A673 (cell line): ENCODE measurements at regions not wholly inside any gene's neighbourhood (a gene's known extent, or its start where the extent isn't known, plus 50 kb on each side); places are given as distances from the start of the nearest gene placed in this dataset.

Experiments used
- BruUV-seq: library from RNA; stranded (reverse); fragments of 400-500 nt; replicated peaks from 2 replicates; lab custom pipeline; 2021; lab: Mats Ljungman, UMichigan
- CTCF ChIA-PET: fragments of 300-600 bp; sonication (Branson Sonifier 250); formaldehyde crosslinking; loops from one replicate; lab custom pipeline; 2022; ENCODE audit warnings: antibody characterized with exemption; lab: Charles Lee
- POLR2A ChIA-PET: fragments of 300-600 bp; sonication (Branson Sonifier 250); formaldehyde crosslinking; loops from one replicate; lab custom pipeline; 2022; ENCODE audit warnings: antibody characterized with exemption; ENCODE audit not compliant: low non-redundant PET; lab: Charles Lee
- DNase-seq: peaks from one replicate; pipeline ENCODE4 v3.0.0-alpha.2; 2015; ENCODE audit warnings: low spot score
- H3K27ac ChIP-seq: fragments of 200-600 bp; sonication (generic); 2 replicates; pipeline ENCODE4 v1.5.1; 2016; ENCODE audit warnings: mixed run types, low read depth, mild to moderate bottlenecking, mixed read lengths, antibody characterized with exemption, low read length; ENCODE audit not compliant: poor library complexity, severe bottlenecking
- H3K27me3 ChIP-seq: fragments of 200-600 bp; sonication (generic); replicated peaks from 2 replicates; pipeline ENCODE4 v1.6.1; 2017; ENCODE audit warnings: mixed run types, low read depth, mild to moderate bottlenecking, mixed read lengths, antibody characterized with exemption, low read length; ENCODE audit not compliant: insufficient read depth, poor library complexity
- H3K36me3 ChIP-seq: fragments of 200-600 bp; sonication (generic); 2 replicates; pipeline ENCODE4 v1.6.1; 2016; ENCODE audit warnings: mixed run types, mild to moderate bottlenecking, mixed read lengths, antibody characterized with exemption, low read length; ENCODE audit not compliant: insufficient read depth, poor library complexity, severe bottlenecking
- H3K4me1 ChIP-seq: fragments of 200-600 bp; sonication (generic); 2 replicates; pipeline ENCODE4 v1.6.1; 2017; ENCODE audit warnings: mixed run types, mild to moderate bottlenecking, mixed read lengths, antibody characterized with exemption, low read length; ENCODE audit not compliant: insufficient read depth, poor library complexity, severe bottlenecking
- H3K4me3 ChIP-seq: fragments of 200-600 bp; sonication (generic); 2 replicates; pipeline ENCODE4 v1.5.1; 2016; ENCODE audit warnings: low read depth, mixed run types, mild to moderate bottlenecking, mixed read lengths, low read length; ENCODE audit not compliant: poor library complexity, severe bottlenecking
- H3K9me3 ChIP-seq: fragments of 200-600 bp; sonication (generic); 2 replicates; pipeline ENCODE4 v1.6.1; 2016; ENCODE audit warnings: mixed run types, low read depth, mild to moderate bottlenecking, mixed read lengths, antibody characterized with exemption, low read length; ENCODE audit not compliant: poor library complexity, severe bottlenecking
- EZH2 ChIP-seq: fragments of 200-600 bp; sonication (generic); IDR thresholded peaks from 2 replicates; pipeline ENCODE4 v1.6.1; 2017; ENCODE audit warnings: borderline replicate concordance, low read depth, mild to moderate bottlenecking, mixed read lengths, antibody characterized with exemption, low read length; ENCODE audit not compliant: poor library complexity, severe bottlenecking
- intact Hi-C: fragments of 100-400 bp; cut with micrococcal nuclease; formaldehyde crosslinking; loops from one replicate; pipeline ENCODE4 v1.10.0; 2022; ENCODE audit not compliant: unreplicated experiment
- TF ChIP-seq, protein P1 (sequence below): fragments of 300-800, 200-600 bp; sonication (generic); conservative IDR thresholded peaks from 2 replicates; pipeline ENCODE4 v1.5.1; 2017; ENCODE audit warnings: low read depth, mild to moderate bottlenecking, antibody characterized with exemption, low read length, moderate library complexity, mixed read lengths

DNA sequence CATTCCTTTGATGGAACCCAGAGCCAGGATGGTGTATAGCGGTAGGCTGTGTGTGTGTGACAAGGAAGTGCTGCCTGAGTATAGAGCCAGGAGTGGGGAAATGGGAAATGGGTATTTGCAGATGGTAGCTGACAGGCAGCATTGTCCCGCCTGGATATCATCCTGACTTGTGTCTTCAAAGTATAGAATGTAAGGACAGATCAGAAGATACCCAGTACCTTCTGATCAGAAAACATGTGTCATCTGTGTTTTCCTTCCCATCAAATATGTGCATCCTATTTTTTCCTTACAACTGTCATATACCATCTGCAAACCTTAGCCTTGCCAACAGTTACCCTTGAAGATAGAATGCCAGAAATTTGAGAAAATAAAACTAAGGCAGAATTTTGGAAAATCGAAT is 146.2 kb upstream of the CBLB start:
- TF ChIP-seq EZH2, result no peak
- TF ChIP-seq, protein P1, sequence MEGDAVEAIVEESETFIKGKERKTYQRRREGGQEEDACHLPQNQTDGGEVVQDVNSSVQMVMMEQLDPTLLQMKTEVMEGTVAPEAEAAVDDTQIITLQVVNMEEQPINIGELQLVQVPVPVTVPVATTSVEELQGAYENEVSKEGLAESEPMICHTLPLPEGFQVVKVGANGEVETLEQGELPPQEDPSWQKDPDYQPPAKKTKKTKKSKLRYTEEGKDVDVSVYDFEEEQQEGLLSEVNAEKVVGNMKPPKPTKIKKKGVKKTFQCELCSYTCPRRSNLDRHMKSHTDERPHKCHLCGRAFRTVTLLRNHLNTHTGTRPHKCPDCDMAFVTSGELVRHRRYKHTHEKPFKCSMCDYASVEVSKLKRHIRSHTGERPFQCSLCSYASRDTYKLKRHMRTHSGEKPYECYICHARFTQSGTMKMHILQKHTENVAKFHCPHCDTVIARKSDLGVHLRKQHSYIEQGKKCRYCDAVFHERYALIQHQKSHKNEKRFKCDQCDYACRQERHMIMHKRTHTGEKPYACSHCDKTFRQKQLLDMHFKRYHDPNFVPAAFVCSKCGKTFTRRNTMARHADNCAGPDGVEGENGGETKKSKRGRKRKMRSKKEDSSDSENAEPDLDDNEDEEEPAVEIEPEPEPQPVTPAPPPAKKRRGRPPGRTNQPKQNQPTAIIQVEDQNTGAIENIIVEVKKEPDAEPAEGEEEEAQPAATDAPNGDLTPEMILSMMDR, result no peak
- Histone ChIP-seq H3K27me3 (no peaks in the 10 kb centered on the region), H3K4me1 (peaks cover 4% of the 10 kb centered on the region), H3K4me3 (no peak overlapping the region), H3K9me3 (no peaks in the 10 kb centered on the region), H3K27ac (no peak overlapping the region), H3K36me3 (no peaks in the 10 kb centered on the region)
- intact Hi-C loops, result no loop called here
- no peak for DNase-seq
- ChIA-PET POLR2A (interaction anchor here (0.6 kb wide), 1 partner anchor 9 kb away, joined by 3 read pairs; no protein-coding TSS in a partner anchor), CTCF (no interaction called here)
- no TSS peak for BruUV-seq

DNA sequence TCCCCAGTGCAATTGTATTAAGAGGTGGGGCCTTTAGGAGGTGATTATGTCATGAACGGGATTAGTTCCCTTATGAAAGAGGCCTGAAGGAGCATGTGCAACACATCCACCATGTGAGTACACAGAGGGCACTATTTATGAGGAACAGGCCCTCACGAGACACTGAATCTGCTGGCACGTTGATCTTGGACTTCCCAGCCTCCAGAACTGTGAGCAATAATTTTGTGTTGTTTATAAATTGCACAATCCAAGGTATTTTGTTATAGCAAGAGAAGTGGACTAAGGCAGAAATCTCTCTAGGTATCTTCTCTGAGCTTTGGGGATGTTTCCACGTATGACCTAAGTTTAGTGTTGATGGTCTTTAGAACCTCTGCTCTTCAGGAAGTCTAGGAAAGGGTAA is 149.3 kb upstream of the CBLB start:
- Histone ChIP-seq H3K27ac (no peak overlapping the region), H3K4me1 (peaks cover 4% of the 10 kb centered on the region), H3K27me3 (no peaks in the 10 kb centered on the region), H3K36me3 (no peaks in the 10 kb centered on the region), H3K9me3 (no peaks in the 10 kb centered on the region), H3K4me3 (no peak overlapping the region)
- TF ChIP-seq, protein P1, result no peak
- no peak for TF ChIP-seq EZH2
- CTCF ChIA-PET, result no interaction called here
- no peak for DNase-seq
- POLR2A ChIA-PET, result no interaction called here
- BruUV-seq, result no TSS peak
- intact Hi-C loops, result no loop called here

DNA sequence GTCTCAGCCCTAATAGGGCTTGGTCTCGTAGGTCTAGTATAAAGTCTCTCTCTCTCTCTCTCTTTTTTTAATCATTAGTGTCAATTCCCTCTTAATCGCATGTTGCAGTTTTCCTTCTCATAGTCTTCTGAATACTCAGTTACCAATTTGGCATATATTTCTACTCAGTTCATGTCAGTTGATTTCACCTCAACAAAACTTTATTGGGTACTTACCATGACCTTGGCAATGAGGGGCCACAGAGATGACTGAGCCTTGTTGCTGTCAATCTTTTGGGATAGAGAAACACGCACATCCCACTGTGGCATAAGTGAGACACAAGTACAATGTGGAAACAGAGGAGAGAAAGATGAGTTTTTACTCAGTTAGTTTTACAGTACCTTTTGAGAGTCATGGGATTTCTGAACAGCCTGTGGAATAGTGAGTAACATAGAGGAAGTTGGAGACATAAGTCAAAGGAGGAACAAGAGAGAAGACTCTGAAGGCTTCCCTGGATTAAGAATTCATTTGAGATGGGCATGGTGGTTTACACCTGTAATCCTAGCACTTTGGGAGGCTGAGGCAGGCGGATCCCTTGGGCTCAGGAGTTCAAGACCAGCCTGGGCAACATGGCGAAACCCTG is 150.2 kb upstream of the CBLB start:
- intact Hi-C loops, result no loop called here

More for the DNA sequence above, 150.2 kb upstream of the CBLB start:
- Histone ChIP-seq H3K4me3 (no peak overlapping the region), H3K9me3 (no peaks in the 10 kb centered on the region), H3K27ac (no peak overlapping the region), H3K4me1 (peaks cover 4% of the 10 kb centered on the region), H3K27me3 (no peaks in the 10 kb centered on the region), H3K36me3 (no peaks in the 10 kb centered on the region)
- ChIA-PET POLR2A (no interaction called here), CTCF (no interaction called here)
- no TSS peak for BruUV-seq
- TF ChIP-seq EZH2, result no peak
- TF ChIP-seq, protein P1, result no peak
- DNase-seq, result no peak
